SHP77 (cell line): ENCODE measurements at regions not wholly inside any gene's neighbourhood (a gene's known extent, or its start where the extent isn't known, plus 50 kb on each side); places are given as distances from the start of the nearest gene placed in this dataset.

Experiments used
- DNase-seq, 2 experiments: peaks; one replicate each; lab custom pipeline; 2025; lab: John Stamatoyannopoulos, UW

GRCh38 chr1:2934156-2934540, 87.1 kb upstream of the ACTRT2 start:
- DNase-seq = no peak

- DNase-seq = no peak
These were observed 86.6 kb upstream of the ACTRT2 start for GRCh38 chr1:2934642-2935081.

- DNase-seq = no peak
These were observed 86.1 kb upstream of the ACTRT2 start for GRCh38 chr1:2935184-2935583.

GRCh38 chr1:2935751-2936390, 85.4 kb upstream of the ACTRT2 start:
- no peak for DNase-seq

GRCh38 chr1:2936559-2937515, 84.4 kb upstream of the ACTRT2 start:
- no peak for DNase-seq

- DNase-seq = no peak
These were observed 83.5 kb upstream of the ACTRT2 start for GRCh38 chr1:2937805-2938204.

- no peak for DNase-seq
These were observed 82.2 kb upstream of the ACTRT2 start for GRCh38 chr1:2939041-2939552.

GRCh38 chr1:2940178-2940577, 81.1 kb upstream of the ACTRT2 start:
- no peak for DNase-seq

- no peak for DNase-seq
These were observed 80.2 kb upstream of the ACTRT2 start for GRCh38 chr1:2941040-2941439.

GRCh38 chr1:2941907-2942306, 79.4 kb upstream of the ACTRT2 start:
- DNase-seq = no peak

GRCh38 chr1:2942410-2942809, 78.9 kb upstream of the ACTRT2 start:
- no peak for DNase-seq

- no peak for DNase-seq
These were observed 77.5 kb upstream of the ACTRT2 start for GRCh38 chr1:2943686-2944260.

- DNase-seq = no peak
These were observed 76.6 kb upstream of the ACTRT2 start for GRCh38 chr1:2944705-2945104.

- DNase-seq = no peak
These were observed 75.4 kb upstream of the ACTRT2 start for GRCh38 chr1:2945821-2946231.

GRCh38 chr1:2946291-2946690, 75.0 kb upstream of the ACTRT2 start:
- no peak for DNase-seq

GRCh38 chr1:2946999-2947690, 74.1 kb upstream of the ACTRT2 start:
- DNase-seq = no peak

- no peak for DNase-seq
These were observed 73.1 kb upstream of the ACTRT2 start for GRCh38 chr1:2948001-2948750.

- no peak for DNase-seq
These were observed 72.3 kb upstream of the ACTRT2 start for GRCh38 chr1:2948751-2949680.

- DNase-seq = no peak
These were observed 71.0 kb upstream of the ACTRT2 start for GRCh38 chr1:2949966-2950925.
